ENCODE measurements at regions not wholly inside any gene's neighbourhood (a gene's known extent, or its start where the extent isn't known, plus 50 kb on each side); places are given as distances from the start of the nearest gene placed in this dataset.
A peak's percentile ranks its signal among the peaks of the same experiment; 100 is the strongest.

GRCh38 chr15:87805117-87805820, 451.3 kb downstream of the NTRK3 start:
- peak; percentile 84 for DNase-seq (ENCODE audit: low spot score)

DNA sequence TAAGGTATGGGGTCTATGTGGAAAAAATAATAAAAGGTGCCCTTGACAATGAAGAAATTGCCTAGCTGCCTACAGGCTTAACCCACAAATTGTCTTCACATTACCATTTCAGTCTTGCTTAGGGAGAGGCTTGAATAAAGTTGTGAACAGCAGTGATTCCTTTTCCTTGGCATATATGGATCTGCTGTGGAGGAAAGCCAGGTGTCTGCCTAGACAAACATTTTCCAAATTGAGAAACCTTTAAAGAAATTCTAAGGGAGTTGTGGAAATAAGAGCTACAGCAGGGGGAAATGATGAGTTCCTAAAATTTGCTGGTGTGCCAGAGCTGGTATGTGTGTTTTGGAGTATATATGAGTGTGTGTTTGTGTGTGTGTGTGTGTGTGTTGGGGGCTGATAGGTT, 452.1 kb downstream of the NTRK3 start:
- DNase-seq (ENCODE audit: low spot score), result no peak

- DNase-seq (ENCODE audit: low spot score), result no peak
Observed at GRCh38 chr15:87799838-87800237, 456.7 kb downstream of the NTRK3 start.

DNA sequence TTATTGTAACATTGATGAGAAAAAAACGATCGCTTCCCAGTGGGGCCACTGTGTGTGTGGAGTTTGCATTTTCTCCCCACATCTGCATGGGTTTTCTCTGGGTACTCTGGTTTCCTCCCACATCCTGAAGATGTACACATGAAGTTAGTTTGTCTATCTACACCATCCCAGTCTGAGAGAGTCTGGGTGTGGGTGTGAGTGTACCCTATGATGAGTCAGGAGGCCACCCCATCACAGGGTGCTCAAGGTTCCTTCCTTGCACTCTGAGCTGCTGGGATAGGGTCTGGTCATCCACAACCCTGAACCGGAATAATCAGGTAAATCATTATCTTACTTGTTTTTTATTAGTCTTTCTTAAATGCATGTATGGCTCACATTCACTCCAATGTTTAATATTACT, 457.1 kb downstream of the NTRK3 start:
- DNase-seq (ENCODE audit: low spot score), result no peak

DNA sequence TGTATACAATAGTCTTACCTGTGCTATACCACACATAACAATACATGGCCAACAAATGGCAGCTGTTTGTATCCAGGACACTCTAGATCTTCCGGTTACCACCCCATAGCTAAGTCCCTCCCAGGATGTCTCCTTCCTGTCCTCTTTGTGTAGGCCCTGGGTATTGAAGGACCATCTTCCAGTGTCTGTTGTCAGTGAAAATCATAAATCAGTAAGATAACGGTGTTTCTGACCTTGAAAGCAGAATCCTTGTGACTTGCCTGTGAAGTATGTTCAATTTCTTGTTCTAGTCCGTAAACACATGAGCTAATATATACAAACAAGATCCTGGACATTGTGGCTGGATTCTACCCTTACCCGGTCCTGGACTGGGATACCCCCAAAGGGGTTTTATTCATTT, 462.8 kb downstream of the NTRK3 start:
- DNase-seq (ENCODE audit: low spot score), result peak; percentile 52

DNA sequence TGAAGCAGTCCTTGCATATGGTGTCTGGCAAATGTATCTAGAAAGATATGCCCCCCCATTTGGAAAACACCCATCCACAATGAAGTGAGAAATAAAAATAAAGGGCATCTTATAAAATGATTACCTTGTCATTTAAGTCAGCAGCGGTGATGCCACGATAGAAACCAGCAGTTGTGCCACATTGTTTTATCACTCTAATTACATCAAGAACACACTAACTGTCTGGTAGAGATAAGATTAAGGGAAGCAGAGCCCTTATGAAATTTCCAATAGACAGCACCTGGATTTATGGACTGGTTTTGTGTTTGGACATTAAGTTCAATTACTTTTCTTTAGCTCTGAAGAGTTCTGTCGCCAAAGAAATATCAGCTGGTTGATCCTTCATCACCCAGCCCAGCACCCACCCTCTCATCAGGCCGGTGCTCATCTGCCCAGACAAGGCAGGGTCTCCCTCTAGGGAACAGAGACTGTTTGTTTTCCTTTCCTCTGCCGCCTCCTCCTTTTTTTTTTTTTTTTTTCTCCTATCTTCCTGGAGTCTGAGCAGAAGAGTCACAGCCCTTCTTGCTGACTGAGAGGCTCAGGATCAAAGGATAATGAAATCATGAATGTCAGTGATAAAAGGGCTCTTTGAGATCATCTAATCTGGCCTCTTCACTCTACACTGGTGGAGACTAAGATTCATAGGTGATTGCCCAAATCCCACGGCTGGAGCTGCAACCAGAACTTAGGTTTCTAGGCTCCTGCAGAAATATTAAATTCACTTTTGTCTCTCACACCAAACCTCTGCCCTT, 464.1 kb downstream of the NTRK3 start:
- DNase-seq (ENCODE audit: low spot score), result peak; percentile 100

GRCh38 chr15:87781959-87782625, 474.4 kb downstream of the NTRK3 start:
- no peak for DNase-seq (ENCODE audit: low spot score)

DNA sequence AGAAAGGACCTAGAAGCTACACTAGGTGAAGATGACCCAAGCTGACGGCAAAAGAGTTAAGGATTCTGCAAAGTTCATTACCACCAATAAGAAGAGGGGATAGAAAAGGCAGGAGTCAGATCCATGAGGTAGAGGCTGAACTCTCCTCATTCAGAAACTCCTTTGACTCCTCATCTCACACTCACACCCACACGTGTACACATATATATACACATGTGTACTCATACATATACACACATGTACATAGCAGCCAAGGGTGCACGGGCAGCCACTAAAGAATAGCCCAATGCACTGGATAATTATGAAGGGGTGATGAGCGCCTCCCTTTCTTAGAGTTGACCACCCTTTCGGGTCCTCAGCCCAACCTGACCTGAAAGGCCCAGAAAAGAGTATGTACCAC, 476.8 kb downstream of the NTRK3 start:
- no peak for DNase-seq (ENCODE audit: low spot score)

DNA sequence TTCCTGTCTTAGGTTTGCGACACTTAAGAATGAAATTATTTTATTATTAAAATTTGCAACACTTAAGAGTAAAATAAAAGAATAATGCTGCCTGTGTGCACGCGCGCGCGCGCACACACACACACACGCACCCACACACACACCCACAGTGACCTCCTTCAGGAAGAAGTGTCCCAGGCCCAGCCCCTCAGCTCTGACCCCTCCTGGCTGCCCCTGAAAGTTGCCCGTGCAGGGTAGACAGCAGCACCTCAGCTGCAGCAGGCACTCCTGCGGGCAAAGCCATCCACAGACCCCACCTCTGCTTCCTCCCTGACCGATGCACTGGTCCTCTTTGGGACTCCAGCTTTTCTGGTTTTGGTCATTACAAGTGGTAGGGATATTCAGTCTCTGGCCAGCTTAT, 478.2 kb downstream of the NTRK3 start:
- DNase-seq (ENCODE audit: low spot score), result no peak

DNA sequence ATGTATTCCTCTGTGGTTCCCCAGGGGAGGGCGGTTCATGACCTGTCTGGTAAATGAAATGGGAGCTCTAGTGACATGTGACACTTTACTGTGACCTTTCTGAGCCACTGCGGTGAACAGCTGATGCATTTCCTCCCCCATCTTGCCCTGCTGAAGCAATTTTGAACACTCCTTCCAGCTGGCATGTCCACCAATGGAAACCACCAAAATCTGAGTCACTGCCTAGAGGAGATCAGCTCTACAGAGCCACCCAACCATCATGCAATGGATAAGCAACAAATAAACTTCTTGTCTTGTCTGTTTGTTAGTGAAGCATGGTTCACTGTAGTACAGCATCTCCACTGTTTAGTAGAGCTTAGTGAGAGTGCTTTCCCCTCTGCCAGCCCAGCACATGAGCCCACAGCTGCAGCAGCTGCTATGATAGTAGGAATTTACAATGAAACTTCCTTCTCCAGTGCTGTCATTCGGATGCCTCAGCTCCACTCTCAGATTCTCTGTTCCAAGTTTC, 479.4 kb downstream of the NTRK3 start:
- DNase-seq (ENCODE audit: low spot score), result no peak

DNA sequence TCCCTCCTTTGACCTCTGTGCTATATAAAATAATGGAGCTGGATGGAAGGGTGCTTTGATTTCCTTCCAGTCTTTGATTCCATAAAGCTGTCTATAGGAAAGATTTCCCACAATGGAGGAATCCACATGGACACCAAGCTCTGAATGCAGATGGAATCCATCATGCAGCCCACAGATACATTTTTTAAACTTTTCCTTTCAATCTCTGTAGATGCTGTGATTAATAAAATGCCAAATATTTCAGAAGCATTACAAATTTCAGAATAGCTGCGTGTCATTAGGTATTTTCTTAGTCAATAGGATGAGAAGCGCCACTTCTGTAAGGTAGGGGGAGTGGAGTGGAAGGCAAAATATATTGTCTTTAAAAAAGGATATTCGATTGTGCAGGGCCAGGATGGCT, 489.0 kb downstream of the NTRK3 start:
- no peak for DNase-seq (ENCODE audit: low spot score)

- peak; percentile 75 for DNase-seq (ENCODE audit: low spot score)
Observed at GRCh38 chr15:87764461-87765240, 491.9 kb downstream of the NTRK3 start.

DNA sequence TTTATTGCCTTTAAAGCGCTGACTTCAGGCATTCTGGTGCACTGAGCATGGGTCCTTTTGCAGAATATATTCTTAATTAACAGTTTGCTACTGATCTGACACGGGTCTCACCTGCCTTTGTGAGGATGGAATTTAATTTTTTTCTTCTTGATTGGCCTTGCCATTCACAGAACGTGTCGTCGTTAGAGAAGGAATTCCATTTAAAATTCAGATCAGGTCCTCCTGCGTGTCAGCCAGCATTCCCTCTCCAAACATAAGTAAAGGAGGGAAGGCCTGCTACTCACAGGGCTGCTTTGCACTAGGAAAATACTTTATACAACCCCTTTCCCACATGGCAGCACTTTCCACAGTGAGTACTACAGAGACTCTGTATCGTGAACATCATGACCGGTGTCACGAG, 492.7 kb downstream of the NTRK3 start:
- DNase-seq (ENCODE audit: low spot score), result no peak

- DNase-seq (ENCODE audit: low spot score), result no peak
Observed at GRCh38 chr15:87761736-87762509, 494.6 kb downstream of the NTRK3 start.

- DNase-seq (ENCODE audit: low spot score), result no peak
Observed at GRCh38 chr15:87760547-87761314, 495.8 kb downstream of the NTRK3 start.

GRCh38 chr15:87758794-87759418, 497.6 kb downstream of the NTRK3 start:
- DNase-seq (ENCODE audit: low spot score), result no peak

GRCh38 chr15:87757084-87757483, 499.5 kb downstream of the NTRK3 start:
- no peak for DNase-seq (ENCODE audit: low spot score)

DNA sequence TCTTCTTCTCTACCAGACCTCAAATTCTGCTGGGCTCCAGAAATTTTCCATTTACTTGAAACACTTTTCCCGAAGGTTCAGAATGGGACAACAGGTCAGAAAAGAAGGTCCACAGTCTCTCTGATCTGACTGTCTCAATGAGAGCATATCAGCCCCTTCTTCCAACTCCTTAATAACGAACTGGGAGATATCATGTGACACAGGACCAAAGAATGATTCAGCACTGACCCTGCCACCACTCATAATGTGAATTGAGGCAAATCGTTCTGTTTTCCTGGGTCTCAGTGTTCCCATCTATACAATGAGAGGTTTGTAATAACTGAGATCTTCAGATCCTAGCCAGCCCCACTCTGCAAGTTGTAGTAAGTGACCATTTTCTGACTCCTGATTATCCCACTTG, 500.5 kb downstream of the NTRK3 start:
- DNase-seq (ENCODE audit: low spot score), result no peak

- peak; percentile 56 for DNase-seq (ENCODE audit: low spot score)
Observed at GRCh38 chr15:87755226-87755625, 501.3 kb downstream of the NTRK3 start.

- peak; percentile 54 for DNase-seq (ENCODE audit: low spot score)
Observed at GRCh38 chr15:87753539-87753938, 503.0 kb downstream of the NTRK3 start.
